ENCODE measurements at regions not wholly inside any gene's neighbourhood (a gene's known extent, or its start where the extent isn't known, plus 50 kb on each side); places are given as distances from the start of the nearest gene placed in this dataset.
A peak's percentile ranks its signal among the peaks of the same experiment; 100 is the strongest.

- ChIA-PET CTCF (ENCODE audit: low intra/inter-chr PET ratio) (no interaction called here), POLR2A (no interaction called here)
- H3K4me1 ChIP-seq (replicated peaks in 1 of 2; ENCODE audit: control insufficient read depth in 2 of 2, insufficient read depth in 2 of 2, low read length in 2 of 2), result no peaks in the 10 kb centered on the region
- 0% methylated on average over 1 of the region's 1 CpG for WGBS (ENCODE audit: insufficient coverage, low coverage, missing lambda C conversion rate)
- no peak overlapping the region for H3K27ac ChIP-seq (ENCODE audit: extremely low read depth, low read depth, low read length)
- H3K9ac ChIP-seq (ENCODE audit: insufficient read depth in 1 of 2, low read depth in 2 of 2, low read length in 2 of 2), result no peak overlapping the region
- no peak for FAIRE-seq
- H3K4me2 ChIP-seq (ENCODE audit: insufficient read depth, low read length), result no peak overlapping the region
- no peak for DNase-seq (ENCODE audit: extremely low read depth in 1 of 4, low spot score in 3 of 4)
- no peaks in the 10 kb centered on the region for H3K36me3 ChIP-seq (ENCODE audit: control insufficient read depth, insufficient read depth, low read length)
- no peak for ATAC-seq
- H2AFZ ChIP-seq (ENCODE audit: low read depth, low read length), result no peak overlapping the region
- no peaks in the 10 kb centered on the region for H3K9me1 ChIP-seq (ENCODE audit: control insufficient read depth, insufficient read depth, low read length)
- no TSS peak for BruUV-seq (replicated peaks)
- H3K79me2 ChIP-seq (ENCODE audit: control insufficient read depth, insufficient read depth, low read length), result no peaks in the 10 kb centered on the region
- H3K27me3 ChIP-seq (ENCODE audit: control insufficient read depth in 2 of 2, insufficient read depth in 2 of 2, low read length in 2 of 2), result no peaks in the 10 kb centered on the region
- no peak overlapping the region for H3K4me3 ChIP-seq
- H4K20me1 ChIP-seq (replicated peaks; ENCODE audit: control insufficient read depth, insufficient read depth, low read length), result no peaks in the 10 kb centered on the region
- peaks cover 2% of the 10 kb centered on the region; the same call in 1 of the 2 replicates for H3K9me3 ChIP-seq (replicated peaks; ENCODE audit: control insufficient read depth, insufficient read depth, low read depth, low read length)
- in situ Hi-C loops (cut with MboI), result no loop called here
- intact Hi-C loops (cut with micrococcal nuclease), result no loop called here
- TF ChIP-seq SPI1 (IDR thresholded peaks at IDR 0.05; ENCODE audit: borderline replicate concordance, low read depth, low read length) (no peak), RB1 (IDR thresholded peaks at IDR 0.05; ENCODE audit: low read depth) (no peak), TAF1 (IDR thresholded peaks at IDR 0.05; ENCODE audit: control insufficient read depth, extremely low read depth, insufficient read depth, low read length, severe bottlenecking) (no peak), PURB (CRISPR knock-in tag; IDR thresholded peaks at IDR 0.05; ENCODE audit: low read depth) (no peak), TGIF2 (CRISPR knock-in tag; IDR thresholded peaks at IDR 0.05) (0 out of 2 replicates have a peak, but pooled peaks have one; percentile 6), SRSF9 (IDR thresholded peaks at IDR 0.05; ENCODE audit: borderline replicate concordance, low read depth, low read length) (no peak)
- TF ChIP-seq, protein P1, sequence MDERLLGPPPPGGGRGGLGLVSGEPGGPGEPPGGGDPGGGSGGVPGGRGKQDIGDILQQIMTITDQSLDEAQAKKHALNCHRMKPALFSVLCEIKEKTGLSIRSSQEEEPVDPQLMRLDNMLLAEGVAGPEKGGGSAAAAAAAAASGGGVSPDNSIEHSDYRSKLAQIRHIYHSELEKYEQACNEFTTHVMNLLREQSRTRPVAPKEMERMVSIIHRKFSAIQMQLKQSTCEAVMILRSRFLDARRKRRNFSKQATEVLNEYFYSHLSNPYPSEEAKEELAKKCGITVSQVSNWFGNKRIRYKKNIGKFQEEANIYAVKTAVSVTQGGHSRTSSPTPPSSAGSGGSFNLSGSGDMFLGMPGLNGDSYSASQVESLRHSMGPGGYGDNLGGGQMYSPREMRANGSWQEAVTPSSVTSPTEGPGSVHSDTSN (CRISPR knock-in tag; IDR thresholded peaks at IDR 0.05; ENCODE audit: low read depth), result no peak
- TF ChIP-seq, protein P1 (tag; conservative IDR thresholded peaks at IDR 0.05; ENCODE audit: low read depth), result no peak
- TF ChIP-seq, protein P2, sequence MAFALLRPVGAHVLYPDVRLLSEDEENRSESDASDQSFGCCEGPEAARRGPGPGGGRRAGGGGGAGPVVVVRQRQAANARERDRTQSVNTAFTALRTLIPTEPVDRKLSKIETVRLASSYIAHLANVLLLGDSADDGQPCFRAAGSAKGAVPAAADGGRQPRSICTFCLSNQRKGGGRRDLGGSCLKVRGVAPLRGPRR (CRISPR knock-in tag; IDR thresholded peaks at IDR 0.05), result no peak
- TF ChIP-seq, protein P3, sequence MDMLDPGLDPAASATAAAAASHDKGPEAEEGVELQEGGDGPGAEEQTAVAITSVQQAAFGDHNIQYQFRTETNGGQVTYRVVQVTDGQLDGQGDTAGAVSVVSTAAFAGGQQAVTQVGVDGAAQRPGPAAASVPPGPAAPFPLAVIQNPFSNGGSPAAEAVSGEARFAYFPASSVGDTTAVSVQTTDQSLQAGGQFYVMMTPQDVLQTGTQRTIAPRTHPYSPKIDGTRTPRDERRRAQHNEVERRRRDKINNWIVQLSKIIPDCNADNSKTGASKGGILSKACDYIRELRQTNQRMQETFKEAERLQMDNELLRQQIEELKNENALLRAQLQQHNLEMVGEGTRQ (CRISPR knock-in tag; IDR thresholded peaks at IDR 0.05), result no peak
These were observed 391.5 kb upstream of the MIR17HG start for GRCh38 chr13:90956031-90956430.

All from K562 (cell line).